ENCODE measurements at regions not wholly inside any gene's neighbourhood (a gene's known extent, or its start where the extent isn't known, plus 50 kb on each side); places are given as distances from the start of the nearest gene placed in this dataset.
"Not testable (repeated sequence)": the region's sequence is repeated elsewhere in the genome, so short reads cannot be mapped to it uniquely, and the experiment has no call there.

DNA sequence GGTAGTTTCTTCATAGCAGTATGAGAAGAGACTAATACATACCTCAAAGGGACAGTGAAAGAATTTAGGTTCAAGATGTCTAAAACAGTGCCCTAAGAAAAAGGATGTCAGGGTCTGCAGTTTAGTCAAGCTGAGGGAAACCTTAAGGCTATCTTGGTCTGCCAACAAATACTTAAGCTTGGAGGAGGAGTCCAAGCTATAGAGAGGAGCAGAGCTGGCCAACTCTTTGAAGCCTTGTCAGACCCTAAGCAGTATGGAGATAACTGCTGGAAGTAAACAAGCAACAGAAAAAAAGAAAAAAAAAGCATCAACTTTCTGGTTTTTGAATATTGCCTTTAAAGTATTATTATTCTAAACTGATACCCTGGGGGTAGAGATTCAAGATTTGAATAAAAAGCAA is 1518.1 kb downstream of the GRIK2 start:
- H3K4me1 ChIP-seq (ENCODE audit: low read depth, poor library complexity, severe bottlenecking) = no peaks in the 10 kb centered on the region
- no peaks in the 10 kb centered on the region for H3K79me2 ChIP-seq (ENCODE audit: insufficient read depth, low read depth)
- H2AFZ ChIP-seq (ENCODE audit: low read depth) = no peak overlapping the region
- H3K27me3 ChIP-seq (ENCODE audit: insufficient read depth, low read depth) = no peaks in the 10 kb centered on the region
- no peak overlapping the region for H3K9ac ChIP-seq
- TF ChIP-seq, protein P1, sequence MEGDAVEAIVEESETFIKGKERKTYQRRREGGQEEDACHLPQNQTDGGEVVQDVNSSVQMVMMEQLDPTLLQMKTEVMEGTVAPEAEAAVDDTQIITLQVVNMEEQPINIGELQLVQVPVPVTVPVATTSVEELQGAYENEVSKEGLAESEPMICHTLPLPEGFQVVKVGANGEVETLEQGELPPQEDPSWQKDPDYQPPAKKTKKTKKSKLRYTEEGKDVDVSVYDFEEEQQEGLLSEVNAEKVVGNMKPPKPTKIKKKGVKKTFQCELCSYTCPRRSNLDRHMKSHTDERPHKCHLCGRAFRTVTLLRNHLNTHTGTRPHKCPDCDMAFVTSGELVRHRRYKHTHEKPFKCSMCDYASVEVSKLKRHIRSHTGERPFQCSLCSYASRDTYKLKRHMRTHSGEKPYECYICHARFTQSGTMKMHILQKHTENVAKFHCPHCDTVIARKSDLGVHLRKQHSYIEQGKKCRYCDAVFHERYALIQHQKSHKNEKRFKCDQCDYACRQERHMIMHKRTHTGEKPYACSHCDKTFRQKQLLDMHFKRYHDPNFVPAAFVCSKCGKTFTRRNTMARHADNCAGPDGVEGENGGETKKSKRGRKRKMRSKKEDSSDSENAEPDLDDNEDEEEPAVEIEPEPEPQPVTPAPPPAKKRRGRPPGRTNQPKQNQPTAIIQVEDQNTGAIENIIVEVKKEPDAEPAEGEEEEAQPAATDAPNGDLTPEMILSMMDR (conservative IDR thresholded peaks at IDR 0.05; ENCODE audit: low read depth, low read length) = no peak
- no peaks in the 10 kb centered on the region for H4K20me1 ChIP-seq (ENCODE audit: insufficient read depth)
- no peak overlapping the region for H3K4me3 ChIP-seq (IDR thresholded peaks at IDR 0.05; ENCODE audit: insufficient read depth, low read depth, low read length)
- no peak overlapping the region for H3K4me2 ChIP-seq
- no peaks in the 10 kb centered on the region for H3K36me3 ChIP-seq (ENCODE audit: insufficient read depth)
- no peak overlapping the region for H3K27ac ChIP-seq

DNA sequence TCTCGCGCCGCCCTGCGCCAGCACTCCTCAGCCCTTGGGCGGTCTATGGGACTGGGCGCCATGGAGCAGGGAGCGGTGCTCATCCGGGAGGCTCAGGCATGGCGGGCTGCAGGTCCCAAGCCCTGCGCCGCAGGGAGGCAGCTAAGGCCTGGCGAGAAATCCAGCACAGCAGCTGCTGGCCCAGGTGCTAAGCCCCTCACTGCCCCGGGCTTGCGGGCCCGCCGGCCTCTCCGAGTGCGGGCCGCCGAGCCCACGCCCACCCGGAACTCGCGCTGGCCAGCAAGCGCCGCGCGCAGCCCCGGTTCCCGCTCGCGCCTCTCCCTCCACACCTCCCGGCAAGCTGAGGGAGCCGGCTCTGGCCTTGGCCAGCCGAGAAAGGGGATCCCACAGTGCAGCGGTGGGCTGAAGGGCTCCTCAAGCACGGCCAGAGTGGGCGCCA is 1517.2 kb downstream of the GRIK2 start:
- not testable (repeated sequence) for H3K27ac ChIP-seq; H3K4me1 ChIP-seq (ENCODE audit: low read depth, poor library complexity, severe bottlenecking); H3K27me3 ChIP-seq (ENCODE audit: insufficient read depth, low read depth); H3K79me2 ChIP-seq (ENCODE audit: insufficient read depth, low read depth); H3K9ac ChIP-seq; H4K20me1 ChIP-seq (ENCODE audit: insufficient read depth); H3K36me3 ChIP-seq (ENCODE audit: insufficient read depth); H2AFZ ChIP-seq (ENCODE audit: low read depth); H3K4me2 ChIP-seq; H3K4me3 ChIP-seq (IDR thresholded peaks at IDR 0.05; ENCODE audit: insufficient read depth, low read depth, low read length)

DNA sequence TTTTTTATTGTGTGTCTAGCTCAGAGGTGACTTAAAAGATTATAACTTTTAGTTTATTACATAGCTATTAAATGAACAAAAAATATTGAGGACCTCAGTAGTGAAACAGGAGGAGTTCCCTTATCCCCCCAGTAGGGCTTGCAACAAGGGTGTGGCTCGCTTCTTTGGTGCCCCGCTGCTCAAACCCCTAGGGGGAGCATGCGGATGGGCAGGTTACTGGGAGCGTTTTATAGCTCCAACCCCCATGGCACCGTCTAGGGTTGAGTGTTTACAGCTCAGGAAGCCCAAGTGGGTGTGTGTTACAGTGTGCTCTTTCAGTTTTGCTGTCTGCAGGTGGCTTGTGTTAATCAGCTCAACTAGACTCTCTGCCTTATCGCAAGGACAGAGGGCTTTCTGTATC is 1513.7 kb downstream of the GRIK2 start:
- H3K4me2 ChIP-seq = no peak overlapping the region
- H3K79me2 ChIP-seq (ENCODE audit: insufficient read depth, low read depth) = no peaks in the 10 kb centered on the region
- no peaks in the 10 kb centered on the region for H4K20me1 ChIP-seq (ENCODE audit: insufficient read depth)
- no peak overlapping the region for H3K4me3 ChIP-seq (IDR thresholded peaks at IDR 0.05; ENCODE audit: insufficient read depth, low read depth, low read length)
- H3K27ac ChIP-seq = no peak overlapping the region
- TF ChIP-seq, protein P1 (conservative IDR thresholded peaks at IDR 0.05; ENCODE audit: low read depth, low read length) = no peak
- no peaks in the 10 kb centered on the region for H3K4me1 ChIP-seq (ENCODE audit: low read depth, poor library complexity, severe bottlenecking)
- H3K27me3 ChIP-seq (ENCODE audit: insufficient read depth, low read depth) = no peaks in the 10 kb centered on the region
- no peaks in the 10 kb centered on the region for H3K36me3 ChIP-seq (ENCODE audit: insufficient read depth)
- H3K9ac ChIP-seq = no peak overlapping the region
- H2AFZ ChIP-seq (ENCODE audit: low read depth) = no peak overlapping the region

DNA sequence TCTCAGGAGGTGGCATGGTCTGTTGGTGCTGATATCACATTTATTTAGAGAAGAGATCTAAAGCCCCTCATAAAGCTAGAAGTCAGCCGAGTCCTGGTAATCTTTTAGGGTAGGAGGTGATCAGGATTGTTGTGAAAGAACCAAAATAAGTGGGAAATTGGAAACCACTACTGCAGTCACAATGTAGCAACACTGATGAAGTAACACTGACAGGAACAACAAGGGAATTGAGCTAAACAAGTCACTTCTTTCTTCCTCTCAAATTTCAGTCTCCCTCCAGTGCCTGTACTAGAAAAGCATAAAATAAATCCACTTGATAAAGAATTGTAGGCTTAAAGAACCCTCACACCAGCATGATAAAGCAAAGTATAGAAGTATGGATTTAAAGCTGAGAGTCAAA is 1509.0 kb downstream of the GRIK2 start:
- H3K27me3 ChIP-seq (ENCODE audit: insufficient read depth, low read depth) = no peaks in the 10 kb centered on the region
- H4K20me1 ChIP-seq (ENCODE audit: insufficient read depth) = no peaks in the 10 kb centered on the region
- no peak overlapping the region for H3K27ac ChIP-seq
- no peaks in the 10 kb centered on the region for H3K36me3 ChIP-seq (ENCODE audit: insufficient read depth)
- no peak overlapping the region for H2AFZ ChIP-seq (ENCODE audit: low read depth)
- no peaks in the 10 kb centered on the region for H3K4me1 ChIP-seq (ENCODE audit: low read depth, poor library complexity, severe bottlenecking)
- H3K4me2 ChIP-seq = no peak overlapping the region
- H3K79me2 ChIP-seq (ENCODE audit: insufficient read depth, low read depth) = no peaks in the 10 kb centered on the region
- H3K4me3 ChIP-seq (IDR thresholded peaks at IDR 0.05; ENCODE audit: insufficient read depth, low read depth, low read length) = no peak overlapping the region
- TF ChIP-seq, protein P1 (conservative IDR thresholded peaks at IDR 0.05; ENCODE audit: low read depth, low read length) = no peak
- no peak overlapping the region for H3K9ac ChIP-seq

DNA sequence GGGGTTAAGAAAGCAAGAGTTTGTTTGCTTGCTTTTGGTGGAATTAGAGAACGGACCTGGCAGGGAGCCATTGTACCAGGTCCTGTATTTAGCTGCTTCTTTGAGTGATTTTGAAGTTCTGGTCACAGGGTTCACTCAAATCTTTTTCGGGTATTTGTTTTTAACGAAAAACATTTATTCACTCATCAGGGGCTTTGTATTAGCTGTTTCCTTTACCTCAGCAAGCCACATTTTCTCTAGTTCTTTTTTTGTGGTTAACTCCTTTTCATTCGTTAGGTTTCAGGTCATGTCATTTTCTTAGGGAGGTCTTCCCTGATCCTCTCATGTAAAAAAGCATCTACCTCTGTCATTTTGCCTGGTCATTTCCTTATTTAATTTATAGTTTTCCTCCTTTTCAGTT is 1502.2 kb downstream of the GRIK2 start:
- 0 out of 2 replicates have a peak overlapping the region, but pooled peaks have one; percentile 21 for H3K4me2 ChIP-seq
- H3K36me3 ChIP-seq (ENCODE audit: insufficient read depth) = no peaks in the 10 kb centered on the region
- no peak overlapping the region for H3K4me3 ChIP-seq (IDR thresholded peaks at IDR 0.05; ENCODE audit: insufficient read depth, low read depth, low read length)
- no peaks in the 10 kb centered on the region for H3K79me2 ChIP-seq (ENCODE audit: insufficient read depth, low read depth)
- no peaks in the 10 kb centered on the region for H3K27me3 ChIP-seq (ENCODE audit: insufficient read depth, low read depth)
- no peak overlapping the region for H3K27ac ChIP-seq
- H3K9ac ChIP-seq = no peak overlapping the region
- TF ChIP-seq, protein P1 (conservative IDR thresholded peaks at IDR 0.05; ENCODE audit: low read depth, low read length) = no peak
- H3K4me1 ChIP-seq (ENCODE audit: low read depth, poor library complexity, severe bottlenecking) = peaks cover 13% of the 10 kb centered on the region
- H2AFZ ChIP-seq (ENCODE audit: low read depth) = no peak overlapping the region
- no peaks in the 10 kb centered on the region for H4K20me1 ChIP-seq (ENCODE audit: insufficient read depth)
